ENCODE measurements at regions not wholly inside any gene's neighbourhood (a gene's known extent, or its start where the extent isn't known, plus 50 kb on each side); places are given as distances from the start of the nearest gene placed in this dataset.
"Not testable (repeated sequence)": the region's sequence is repeated elsewhere in the genome, so short reads cannot be mapped to it uniquely, and the experiment has no call there.

GRCh38 chr7:85796956-85797355, 610.1 kb upstream of the SEMA3D start:
- no peak for DNase-seq (ENCODE audit: low read depth in 3 of 3)

GRCh38 chr7:85791098-85791497, 604.2 kb upstream of the SEMA3D start:
- not testable (repeated sequence) for DNase-seq (ENCODE audit: low read depth in 3 of 3)

- no peak for DNase-seq (ENCODE audit: low read depth in 3 of 3)
Observed at GRCh38 chr7:85781606-85782005, 594.8 kb upstream of the SEMA3D start.

- DNase-seq (ENCODE audit: low read depth in 3 of 3) = no peak
Observed at GRCh38 chr7:85776691-85777345, 590.0 kb upstream of the SEMA3D start.

GRCh38 chr7:85775431-85775830, 588.6 kb upstream of the SEMA3D start:
- DNase-seq (ENCODE audit: low read depth in 3 of 3) = no peak

- no peak for DNase-seq (ENCODE audit: low read depth in 3 of 3)
Observed at GRCh38 chr7:85774986-85775385, 588.1 kb upstream of the SEMA3D start.

GRCh38 chr7:85773116-85773728, 586.4 kb upstream of the SEMA3D start:
- DNase-seq (ENCODE audit: low read depth in 3 of 3) = no peak

- DNase-seq (ENCODE audit: low read depth in 3 of 3) = no peak
Observed at GRCh38 chr7:85771516-85771915, 584.7 kb upstream of the SEMA3D start.

- DNase-seq (ENCODE audit: low read depth in 3 of 3) = no peak
Observed at GRCh38 chr7:85770332-85770731, 583.5 kb upstream of the SEMA3D start.

GRCh38 chr7:85765698-85766298, 578.9 kb upstream of the SEMA3D start:
- no peak for DNase-seq (ENCODE audit: low read depth in 3 of 3)

- DNase-seq (ENCODE audit: low read depth in 3 of 3) = no peak
Observed at GRCh38 chr7:85764034-85764433, 577.2 kb upstream of the SEMA3D start.

- no peak for DNase-seq (ENCODE audit: low read depth in 3 of 3)
Observed at GRCh38 chr7:85757348-85757747, 570.5 kb upstream of the SEMA3D start.

- peak in 1 of 3 donors; percentile 1 for DNase-seq (ENCODE audit: low read depth in 3 of 3)
Observed at GRCh38 chr7:85750454-85750949, 563.6 kb upstream of the SEMA3D start.

GRCh38 chr7:85749696-85750453, 563.0 kb upstream of the SEMA3D start:
- no peak for DNase-seq (ENCODE audit: low read depth in 3 of 3)

GRCh38 chr7:85748861-85749260, 562.0 kb upstream of the SEMA3D start:
- no peak for DNase-seq (ENCODE audit: low read depth in 3 of 3)

- DNase-seq (ENCODE audit: low read depth in 3 of 3) = no peak
Observed at GRCh38 chr7:85737426-85737825, 550.6 kb upstream of the SEMA3D start.

GRCh38 chr7:85736085-85736484, 549.2 kb upstream of the SEMA3D start:
- DNase-seq (ENCODE audit: low read depth in 3 of 3) = no peak

- DNase-seq (ENCODE audit: low read depth in 3 of 3) = no peak
Observed at GRCh38 chr7:85734823-85735222, 548.0 kb upstream of the SEMA3D start.

GRCh38 chr7:85733169-85733915, 546.5 kb upstream of the SEMA3D start:
- no peak for DNase-seq (ENCODE audit: low read depth in 3 of 3)

- no peak for DNase-seq (ENCODE audit: low read depth in 3 of 3)
Observed at GRCh38 chr7:85730012-85730411, 543.2 kb upstream of the SEMA3D start.

- DNase-seq (ENCODE audit: low read depth in 3 of 3) = no peak
Observed at GRCh38 chr7:85725026-85725425, 538.2 kb upstream of the SEMA3D start.
